ENCODE measurements at regions not wholly inside any gene's neighbourhood (a gene's known extent, or its start where the extent isn't known, plus 50 kb on each side); places are given as distances from the start of the nearest gene placed in this dataset.

DNA sequence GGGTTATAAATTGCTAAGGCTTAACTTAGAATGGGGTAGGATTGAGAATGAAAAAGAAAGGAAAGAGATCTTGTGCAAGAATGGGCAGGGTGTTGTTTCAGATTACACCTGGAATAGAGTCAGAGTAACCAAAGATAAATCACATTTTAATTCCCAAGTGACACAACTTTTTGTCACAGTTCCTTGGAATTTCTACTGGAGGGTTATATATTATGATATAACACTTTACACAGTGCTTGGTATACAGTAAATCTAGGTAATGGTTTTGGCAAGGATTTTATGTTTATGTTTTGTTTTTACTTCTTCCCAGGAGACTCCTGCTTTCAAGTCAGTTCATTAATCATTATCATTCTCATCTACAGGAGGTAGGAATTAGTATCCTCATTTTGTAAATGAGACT lies 115.7 kb upstream of the KCNJ16 start:
- TF ChIP-seq POLR2AphosphoS5 (IDR thresholded peaks at IDR 0.05) = no peak
- TF ChIP-seq EP300 (IDR thresholded peaks at IDR 0.05) = no peak
- H3K27me3 ChIP-seq = no peaks in the 10 kb centered on the region
- ATAC-seq (ENCODE audit: low FRiP score in 2 of 2) (no peak), DNase-seq (no peak)
- H3K36me3 ChIP-seq = no peaks in the 10 kb centered on the region
- H3K4me1 ChIP-seq = no peaks in the 10 kb centered on the region
- H3K4me3 ChIP-seq = no peak overlapping the region
- H3K9me3 ChIP-seq = no peaks in the 10 kb centered on the region
- no peak overlapping the region for H3K27ac ChIP-seq

- H3K27ac ChIP-seq = no peak overlapping the region
- DNase-seq = no peak
- no peaks in the 10 kb centered on the region for H3K4me1 ChIP-seq
- H3K36me3 ChIP-seq = no peaks in the 10 kb centered on the region
- TF ChIP-seq CTCF (IDR thresholded peaks at IDR 0.05) = no peak
- TF ChIP-seq POLR2AphosphoS5 (IDR thresholded peaks at IDR 0.05) = no peak
- TF ChIP-seq POLR2A (IDR thresholded peaks at IDR 0.05) = no peak
- no peak for TF ChIP-seq EP300 (IDR thresholded peaks at IDR 0.05)
- no peak for ATAC-seq (ENCODE audit: low FRiP score in 2 of 2)
- no peaks in the 10 kb centered on the region for H3K9me3 ChIP-seq
- no peaks in the 10 kb centered on the region for H3K27me3 ChIP-seq
- no peak overlapping the region for H3K4me3 ChIP-seq
Observed at GRCh38 chr17:69960755-69961154, 114.3 kb upstream of the KCNJ16 start.

DNA sequence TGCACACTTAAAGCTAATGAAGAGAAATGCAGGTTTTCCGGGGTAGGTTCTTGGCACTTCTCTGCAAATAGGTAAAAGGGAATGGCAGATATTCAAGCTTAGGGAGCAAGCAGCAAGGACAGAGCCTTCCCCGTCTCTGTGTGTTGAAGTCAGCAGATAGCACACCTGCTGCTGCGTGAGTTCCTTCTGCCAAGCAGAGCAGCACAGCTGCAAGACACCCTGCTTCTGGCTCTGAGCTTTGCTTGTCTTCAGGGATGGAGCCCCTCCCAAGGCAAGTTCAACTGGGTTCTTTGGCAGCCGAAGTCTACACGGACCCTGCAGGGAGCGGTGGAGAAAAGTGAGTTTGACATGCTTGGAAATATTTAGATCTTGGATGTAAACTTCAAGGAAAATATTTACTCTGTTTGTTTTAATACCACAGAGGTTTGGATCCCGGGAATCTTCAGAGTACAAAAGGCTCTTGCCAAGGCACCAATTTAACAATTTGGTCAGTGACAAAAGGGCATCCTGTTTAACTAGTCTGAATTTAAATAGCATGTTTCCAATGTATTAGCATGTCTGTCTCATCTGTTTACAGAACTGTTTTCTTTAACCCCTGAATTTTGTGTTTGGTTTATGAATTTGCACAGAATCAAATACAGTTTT lies 113.4 kb upstream of the KCNJ16 start:
- DNase-seq (no peak), ATAC-seq (ENCODE audit: low FRiP score in 2 of 2) (peak in 1 of 2 donors; percentile 57)
- 44 to 48% methylated on average over 7 of the region's 7 CpGs for WGBS, 2 donors
- no peak overlapping the region for H3K27ac ChIP-seq
- H3K27me3 ChIP-seq = no peaks in the 10 kb centered on the region
- H3K4me3 ChIP-seq = no peak overlapping the region
- no peaks in the 10 kb centered on the region for H3K9me3 ChIP-seq
- no peaks in the 10 kb centered on the region for H3K4me1 ChIP-seq
- H3K36me3 ChIP-seq = no peaks in the 10 kb centered on the region
- TF ChIP-seq POLR2A (IDR thresholded peaks at IDR 0.05) (no peak), POLR2AphosphoS5 (IDR thresholded peaks at IDR 0.05) (no peak), EP300 (IDR thresholded peaks at IDR 0.05) (no peak), CTCF (IDR thresholded peaks at IDR 0.05) (no peak)

- ATAC-seq (ENCODE audit: low FRiP score in 2 of 2) (no peak), DNase-seq (no peak)
- no peaks in the 10 kb centered on the region for H3K36me3 ChIP-seq
- H3K27me3 ChIP-seq = no peaks in the 10 kb centered on the region
- no peaks in the 10 kb centered on the region for H3K4me1 ChIP-seq
- H3K4me3 ChIP-seq = no peak overlapping the region
- TF ChIP-seq POLR2AphosphoS5 (IDR thresholded peaks at IDR 0.05) = no peak
- TF ChIP-seq EP300 (IDR thresholded peaks at IDR 0.05) = no peak
- no peak for TF ChIP-seq POLR2A (IDR thresholded peaks at IDR 0.05)
- no peak for TF ChIP-seq CTCF (IDR thresholded peaks at IDR 0.05)
- WGBS, 2 donors = 79 to 88% methylated on average over 2 of the region's 2 CpGs
- no peak overlapping the region for H3K27ac ChIP-seq
- H3K9me3 ChIP-seq = no peaks in the 10 kb centered on the region
Observed at GRCh38 chr17:69962436-69962995, 112.5 kb upstream of the KCNJ16 start.

DNA sequence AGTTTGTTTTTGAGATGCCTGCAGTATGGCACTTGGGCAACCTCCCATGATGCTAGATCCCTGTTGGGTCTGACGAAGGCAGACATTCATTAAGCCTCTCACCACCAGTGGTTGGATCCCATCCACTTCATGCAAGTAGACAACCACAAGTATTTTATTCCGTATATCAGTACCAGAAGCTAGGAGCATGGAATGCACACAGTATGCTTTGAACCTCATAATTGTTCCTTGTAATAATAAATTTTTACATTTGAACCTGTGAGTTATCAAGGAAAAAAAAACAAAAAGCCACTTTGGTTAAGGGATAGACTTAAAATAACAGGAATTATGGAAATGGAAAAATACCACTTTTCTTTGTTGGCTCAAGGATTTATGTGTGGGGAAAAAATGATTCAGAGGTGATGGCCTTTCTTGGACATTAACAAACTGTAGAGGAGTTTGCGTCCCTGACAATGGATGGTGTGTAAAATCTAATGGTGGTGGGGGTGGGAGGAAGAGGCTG lies 107.1 kb upstream of the KCNJ16 start:
- no peaks in the 10 kb centered on the region for H3K27me3 ChIP-seq
- no peak overlapping the region for H3K27ac ChIP-seq
- no peak for ATAC-seq (ENCODE audit: low FRiP score in 2 of 2)
- H3K9me3 ChIP-seq = no peaks in the 10 kb centered on the region
- WGBS, 2 donors = 81 to 88% methylated on average over 3 of the region's 3 CpGs
- no peak for TF ChIP-seq POLR2AphosphoS5 (IDR thresholded peaks at IDR 0.05)
- no peak for TF ChIP-seq EP300 (IDR thresholded peaks at IDR 0.05)
- no peaks in the 10 kb centered on the region for H3K36me3 ChIP-seq
- no peak overlapping the region for H3K4me3 ChIP-seq
- DNase-seq = no peak
- H3K4me1 ChIP-seq = no peaks in the 10 kb centered on the region

DNA sequence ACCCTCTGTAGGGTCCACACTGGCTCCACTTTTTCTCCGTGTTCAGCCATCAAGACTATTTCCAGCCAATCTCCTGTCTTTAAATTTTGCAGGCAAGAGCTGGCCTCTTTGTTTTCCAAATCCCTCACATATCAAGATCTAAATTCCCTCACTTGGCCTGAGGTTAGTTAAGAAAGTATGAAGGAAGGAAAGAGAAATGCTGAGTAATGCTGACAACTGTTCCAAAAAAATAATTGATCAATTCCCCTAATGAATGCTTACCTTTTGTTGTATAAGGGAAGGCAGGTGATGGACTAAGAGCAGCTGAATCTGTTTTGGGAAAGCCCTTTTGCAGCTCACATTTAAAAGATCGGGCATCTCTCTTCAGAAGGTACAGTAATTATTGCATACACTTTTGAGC lies 105.1 kb upstream of the KCNJ16 start:
- no peak for ATAC-seq (ENCODE audit: low FRiP score in 2 of 2)
- Histone ChIP-seq H3K9me3 (peaks cover 0 to 7% (median 2%) of the 10 kb centered on the region in 4 donors), H3K27me3 (no peaks in the 10 kb centered on the region), H3K4me1 (no peaks in the 10 kb centered on the region), H3K4me3 (no peak overlapping the region), H3K36me3 (no peaks in the 10 kb centered on the region), H3K27ac (no peak overlapping the region)
- no peak for TF ChIP-seq POLR2AphosphoS5 (IDR thresholded peaks at IDR 0.05)
- no peak for TF ChIP-seq POLR2A (IDR thresholded peaks at IDR 0.05)
- no peak for TF ChIP-seq CTCF (IDR thresholded peaks at IDR 0.05)
- no peak for TF ChIP-seq EP300 (IDR thresholded peaks at IDR 0.05)
- no peak for DNase-seq
- 88 to 90% methylated on average over 2 of the region's 2 CpGs for WGBS, 2 donors

Data from upper lobe of left lung (tissue), 6 donors.